CD4-positive, alpha-beta T cell (primary cell): ENCODE measurements at regions not wholly inside any gene's neighbourhood (a gene's known extent, or its start where the extent isn't known, plus 50 kb on each side); places are given as distances from the start of the nearest gene placed in this dataset.
A peak's percentile ranks its signal among the peaks of the same experiment; 100 is the strongest.

Experiments used
- ATAC-seq: fragments of 200-7000 bp; cut with Tn5 transposase; one replicate; pipeline ENCODE4 v1.10.0; 2022; ENCODE audit warnings: mild to moderate bottlenecking; ENCODE audit not compliant: poor library complexity
- CTCF ChIA-PET: fragments of 350-600 bp; sonication (Branson Sonifier 250); formaldehyde crosslinking; loops from one replicate; lab custom pipeline; 2021; ENCODE audit warnings: antibody characterized with exemption, inconsistent platforms; lab: Charles Lee
- POLR2A ChIA-PET: fragments of 350-600 bp; sonication (Branson Sonifier 250); formaldehyde crosslinking; loops from one replicate; lab custom pipeline; 2021; ENCODE audit warnings: antibody characterized with exemption, inconsistent platforms; lab: Charles Lee
- DNase-seq, 14 experiments: peaks; one replicate each; pipeline ENCODE4 v3.0.0-alpha.2; 2013 to 2020; ENCODE audit warnings: mixed read lengths in 2 of 14
- H3K27ac ChIP-seq, 2 donors: one replicate each; pipeline versions ENCODE4 v1.5.1 to v1.7.0; 2013; ENCODE audit warnings: low read length in 2 of 2, low read depth in 1 of 2, mild to moderate bottlenecking in 1 of 2
- H3K27me3 ChIP-seq, 2 experiments: 1 replicate in 1 of 2; 2 replicates in 1 of 2; pipeline versions ENCODE4 v1.6.1 to v1.7.0; 2013; ENCODE audit warnings: low read length in 2 of 2, control low read depth in 1 of 2, mild to moderate bottlenecking in 1 of 2, moderate library complexity in 1 of 2; ENCODE audit not compliant: insufficient read depth in 2 of 2, control insufficient read depth in 1 of 2
- H3K36me3 ChIP-seq: one replicate; pipeline ENCODE4 v1.6.1; 2013; ENCODE audit warnings: low read length, control low read depth; ENCODE audit not compliant: insufficient read depth
- H3K4me1 ChIP-seq: one replicate; pipeline ENCODE4 v1.6.1; 2013; ENCODE audit warnings: low read length, control low read depth; ENCODE audit not compliant: insufficient read depth
- H3K4me3 ChIP-seq: one replicate; pipeline ENCODE4 v1.5.1; 2013; ENCODE audit warnings: mild to moderate bottlenecking, low read length, moderate library complexity
- H3K9me3 ChIP-seq, 2 experiments: 1 replicate in 1 of 2; 2 replicates in 1 of 2; pipeline versions ENCODE4 v1.6.1 to v1.7.0; 2013; ENCODE audit warnings: low read length in 2 of 2, mild to moderate bottlenecking in 2 of 2, control low read depth in 1 of 2, moderate library complexity in 1 of 2; ENCODE audit not compliant: control insufficient read depth in 1 of 2, insufficient read depth in 1 of 2
- H3K27ac Mint-ChIP-seq: one replicate; pipeline ENCODE4 v1.8.0; 2020; ENCODE audit warnings: mixed read lengths
- H3K27me3 Mint-ChIP-seq: one replicate; pipeline ENCODE4 v1.8.0; 2021; ENCODE audit warnings: mixed read lengths
- H3K36me3 Mint-ChIP-seq: one replicate; pipeline ENCODE4 v1.8.0; 2021; ENCODE audit warnings: low read depth, mixed read lengths
- H3K4me1 Mint-ChIP-seq: one replicate; pipeline ENCODE4 v1.8.0; 2021; ENCODE audit warnings: low read depth, mixed read lengths
- H3K4me3 Mint-ChIP-seq: one replicate; pipeline ENCODE4 v1.8.0; 2020; ENCODE audit warnings: mild to moderate bottlenecking, mixed read lengths
- H3K9me3 Mint-ChIP-seq: one replicate; pipeline ENCODE4 v1.8.0; 2020; ENCODE audit warnings: mixed read lengths
- CTCF ChIP-seq: fragments of 200-600 bp; IDR thresholded peaks from one replicate; pipeline ENCODE4 v1.8.0; 2022; ENCODE audit warnings: antibody characterized with exemption, mild to moderate bottlenecking
- intact Hi-C, 2 experiments: fragments of 100-400 bp; cut with DNase I in 1 of 2; cut with micrococcal nuclease in 1 of 2; formaldehyde crosslinking; loops; one replicate each; pipeline versions ENCODE4 v1.15.1 to v1.9.0; 2023 to 2025; cut with DNase I, micrococcal nuclease

- Mint-ChIP-seq H3K27me3 (peaks cover 14% of the 10 kb centered on the region), H3K9me3 (no peaks in the 10 kb centered on the region), H3K27ac (no peak overlapping the region), H3K4me3 (no peak overlapping the region), H3K36me3 (no peaks in the 10 kb centered on the region), H3K4me1 (peaks cover 11% of the 10 kb centered on the region)
- H3K4me3 ChIP-seq, result no peak overlapping the region
- no peak overlapping the region for H3K27ac ChIP-seq
- ChIA-PET CTCF (interaction anchor here (0.8 to 1.3 kb wide), 3 partner anchors 15 to 217 kb away, joined by 3 to 4 read pairs (median 4); no protein-coding TSS in a partner anchor), POLR2A (no interaction called here)
- no peak for ATAC-seq
- DNase-seq, result no peak
- no peaks in the 10 kb centered on the region for H3K36me3 ChIP-seq
- intact Hi-C loops, result loop anchor here in 1 of 2 experiments (2.0 kb wide), 1 partner anchor 55 kb away; no protein-coding TSS in a partner anchor
- H3K4me1 ChIP-seq, result no peaks in the 10 kb centered on the region
- no peaks in the 10 kb centered on the region for H3K27me3 ChIP-seq
- no peaks in the 10 kb centered on the region for H3K9me3 ChIP-seq
- no peak for TF ChIP-seq CTCF
These were observed 71.8 kb upstream of the ERRFI1 start for GRCh38 chr1:8097908-8098307.

GRCh38 chr1:8097077-8097799 lies 71.1 kb upstream of the ERRFI1 start:
- peaks cover 11% of the 10 kb centered on the region for H3K4me1 Mint-ChIP-seq
- peak overlapping the region; percentile 50 for H3K27ac Mint-ChIP-seq
- H3K36me3 Mint-ChIP-seq, result no peaks in the 10 kb centered on the region
- no peak overlapping the region for H3K27ac ChIP-seq
- H3K4me3 Mint-ChIP-seq, result no peak overlapping the region
- H3K36me3 ChIP-seq, result no peaks in the 10 kb centered on the region
- ChIA-PET POLR2A (no interaction called here), CTCF (interaction anchor here (0.8 to 1.3 kb wide), 3 partner anchors 15 to 217 kb away, joined by 3 to 4 read pairs (median 4); no protein-coding TSS in a partner anchor)
- H3K27me3 ChIP-seq, result no peaks in the 10 kb centered on the region
- H3K9me3 ChIP-seq, result no peaks in the 10 kb centered on the region
- H3K4me3 ChIP-seq, result no peak overlapping the region
- no peaks in the 10 kb centered on the region for H3K9me3 Mint-ChIP-seq
- no peak for TF ChIP-seq CTCF
- intact Hi-C loops, result loop anchor here in 1 of 2 experiments (2.0 kb wide), 1 partner anchor 56 kb away; no protein-coding TSS in a partner anchor
- peak in 4 of 14 experiments; percentile 5 to 54 (median 36) for DNase-seq
- peak; percentile 89 for ATAC-seq
- H3K4me1 ChIP-seq, result no peaks in the 10 kb centered on the region
- peaks cover 19% of the 10 kb centered on the region for H3K27me3 Mint-ChIP-seq

- Histone ChIP-seq H3K36me3 (no peaks in the 10 kb centered on the region), H3K9me3 (no peaks in the 10 kb centered on the region), H3K4me3 (no peak overlapping the region), H3K4me1 (no peaks in the 10 kb centered on the region), H3K27ac (no peak overlapping the region), H3K27me3 (no peaks in the 10 kb centered on the region)
- ChIA-PET POLR2A (no interaction called here), CTCF (interaction anchor here (1.3 kb wide), 1 partner anchor 218 kb away, joined by 4 read pairs; no protein-coding TSS in a partner anchor)
- Mint-ChIP-seq H3K4me1 (peaks cover 11% of the 10 kb centered on the region), H3K36me3 (no peaks in the 10 kb centered on the region), H3K4me3 (no peak overlapping the region), H3K9me3 (no peaks in the 10 kb centered on the region), H3K27ac (no peak overlapping the region), H3K27me3 (peaks cover 20% of the 10 kb centered on the region)
- intact Hi-C loops, result loop anchor here in 1 of 2 experiments (2.0 kb wide), 1 partner anchor 56 kb away; no protein-coding TSS in a partner anchor
- DNase-seq (peak in 2 of 14 experiments; percentile 17 to 21), ATAC-seq (no peak)
- no peak for TF ChIP-seq CTCF
These were observed 70.2 kb upstream of the ERRFI1 start for GRCh38 chr1:8096105-8097011.
